GM12878 (cell line): ENCODE measurements at regions not wholly inside any gene's neighbourhood (a gene's known extent, or its start where the extent isn't known, plus 50 kb on each side); places are given as distances from the start of the nearest gene placed in this dataset.

Source experiments
- ATAC-seq: fragments of 200-7000 bp; cut with Tn5 transposase; 3 replicates; pipeline ENCODE4 v1.9.1; 2020; ENCODE audit warnings: mild to moderate bottlenecking, moderate library complexity
- BruUV-seq: library from RNA; stranded (reverse); fragments of 400-500 nt; replicated peaks from 2 replicates; lab custom pipeline; 2021; lab: Mats Ljungman, UMichigan
- CTCF ChIA-PET: fragments of 300-600 bp; sonication (Branson Sonifier 250); formaldehyde crosslinking; extraction: SDS; loops from one replicate; lab custom pipeline; 2021; ENCODE audit warnings: inconsistent platforms; lab: Yijun Ruan, JAX
- POLR2A ChIA-PET: fragments of 350-600 bp; formaldehyde crosslinking; extraction: SDS; loops from one replicate; lab custom pipeline; 2021; ENCODE audit warnings: inconsistent platforms; lab: Charles Lee
- RAD21 ChIA-PET: fragments of 300-600 bp; sonication (Branson Sonifier 250); formaldehyde crosslinking; loops from one replicate; lab custom pipeline; 2023; ENCODE audit warnings: antibody characterized with exemption; ENCODE audit not compliant: unreplicated experiment; lab: Charles Lee
- SMC1A ChIA-PET: fragments of 300-600 bp; sonication (Branson Sonifier 250); formaldehyde crosslinking; loops from one replicate; lab custom pipeline; 2023; ENCODE audit not compliant: unreplicated experiment, uncharacterized antibody; lab: Charles Lee
- DNase-seq: peaks from one replicate; pipeline ENCODE4 v3.0.0-alpha.2; 2011; ENCODE audit warnings: low read depth, low spot score
- FAIRE-seq: peaks from 3 replicates; lab custom pipeline; 2011; peaks lifted over from hg19 to GRCh38; lab: Jason Lieb, UNC
- H2AFZ ChIP-seq: 2 replicates; pipeline ENCODE4 v1.6.0; 2011; ENCODE audit warnings: low read depth, low read length, control low read depth; ENCODE audit not compliant: control insufficient read depth
- H3K27ac ChIP-seq: 2 replicates; pipeline ENCODE4 v1.5.1; 2011; ENCODE audit warnings: control low read depth; ENCODE audit not compliant: control insufficient read depth, insufficient read depth
- H3K27me3 ChIP-seq, 2 experiments: replicated peaks in 1 of 2; 2 replicates each; pipeline versions ENCODE4 v1.6.0 to v1.6.1; 2011; ENCODE audit warnings: low read length in 1 of 2; ENCODE audit not compliant: control insufficient read depth in 2 of 2, insufficient read depth in 2 of 2
- H3K36me3 ChIP-seq, 2 experiments: 2 replicates each; pipeline ENCODE4 v1.5.1; 2011; ENCODE audit warnings: low read length in 1 of 2; ENCODE audit not compliant: control insufficient read depth in 2 of 2, insufficient read depth in 2 of 2
- H3K4me1 ChIP-seq: 2 replicates; pipeline ENCODE4 v1.6.1; 2011; ENCODE audit warnings: mild to moderate bottlenecking, low read length, moderate library complexity, mixed read lengths; ENCODE audit not compliant: control insufficient read depth, insufficient read depth
- H3K4me2 ChIP-seq: 2 replicates; pipeline ENCODE4 v1.6.0; 2011; ENCODE audit warnings: control low read depth; ENCODE audit not compliant: control insufficient read depth, insufficient read depth
- H3K4me3 ChIP-seq: fragments of 200-600 bp; sonication (generic); 2 replicates; pipeline ENCODE4 v1.5.1; 2016
- H3K79me2 ChIP-seq: 2 replicates; pipeline ENCODE4 v1.6.0; 2011; ENCODE audit warnings: low read length; ENCODE audit not compliant: control insufficient read depth, insufficient read depth
- H3K9ac ChIP-seq: 2 replicates; pipeline ENCODE4 v1.8.0; 2011; ENCODE audit warnings: low read length, control low read depth, mixed read lengths; ENCODE audit not compliant: control insufficient read depth, insufficient read depth
- H3K9me3 ChIP-seq: replicated peaks from 3 replicates; pipeline ENCODE4 v1.5.1; 2011; ENCODE audit warnings: mild to moderate bottlenecking, low read length; ENCODE audit not compliant: control insufficient read depth, insufficient read depth
- H4K20me1 ChIP-seq: 2 replicates; pipeline ENCODE4 v1.6.0; 2011; ENCODE audit not compliant: control insufficient read depth, insufficient read depth
- BCL11A ChIP-seq: IDR thresholded peaks from 2 replicates; pipeline ENCODE4 v1.6.1; 2011; ENCODE audit warnings: low read depth, low read length
- MTA3 ChIP-seq: IDR thresholded peaks from 2 replicates; pipeline ENCODE4 v1.6.1; 2012; ENCODE audit warnings: low read length, inconsistent platforms, borderline replicate concordance
- MXI1 ChIP-seq: fragments of 150-350 bp; IDR thresholded peaks from 2 replicates; pipeline ENCODE4 v1.6.1; 2011; ENCODE audit warnings: low read depth, mild to moderate bottlenecking, inconsistent platforms, low read length, improper control_type of control experiment
- MYC ChIP-seq: IDR thresholded peaks from 2 replicates; pipeline ENCODE4 v1.6.1; 2011; ENCODE audit warnings: mild to moderate bottlenecking, low read length, moderate library complexity, inconsistent platforms; ENCODE audit not compliant: insufficient read depth, insufficient replicate concordance, insufficient read length, severe bottlenecking
- NBN ChIP-seq: fragments of 450-650 bp; IDR thresholded peaks from 2 replicates; pipeline ENCODE4 v1.6.1; 2016
- PAX5 ChIP-seq: IDR thresholded peaks from 2 replicates; pipeline ENCODE4 v1.6.1; 2011; ENCODE audit warnings: low read depth, low read length, borderline replicate concordance
- POLR2A ChIP-seq: IDR thresholded peaks from 2 replicates; pipeline ENCODE4 v1.6.1; 2011; ENCODE audit warnings: low read depth, mild to moderate bottlenecking, low read length
- SIN3A ChIP-seq: IDR thresholded peaks from 2 replicates; pipeline ENCODE4 v1.6.1; 2012; ENCODE audit warnings: low read depth, low read length, improper control_type of control experiment
- SMARCA5 ChIP-seq: fragments of 450-650 bp; IDR thresholded peaks from 2 replicates; pipeline ENCODE4 v1.6.1; 2017; ENCODE audit warnings: mild to moderate bottlenecking
- TBL1XR1 ChIP-seq: IDR thresholded peaks from 2 replicates; pipeline ENCODE4 v1.6.1; 2012; ENCODE audit warnings: low read depth, low read length, improper control_type of control experiment
- ZNF217 ChIP-seq: fragments of 450-650 bp; IDR thresholded peaks from 2 replicates; pipeline ENCODE4 v1.6.1; 2017; ENCODE audit warnings: antibody characterized with exemption, mild to moderate bottlenecking
- ZNF384 ChIP-seq: IDR thresholded peaks from 2 replicates; pipeline ENCODE4 v1.6.1; 2012; ENCODE audit warnings: low read depth, mild to moderate bottlenecking, low read length, improper control_type of control experiment, borderline replicate concordance
- WGBS: methylation state at CpG from one replicate; pipeline ENCODE4 v1.1.6; 2016; ENCODE audit warnings: low lambda C conversion rate; ENCODE audit not compliant: insufficient replicate concordance, insufficient coverage; ENCODE audit errors: missing lambda C conversion rate; 5-methylcytosine and 5-hydroxymethylcytosine counted together
- in situ Hi-C: fragments of 300-500 bp; cut with MboI; formaldehyde crosslinking; loops from 9 replicates; pipeline ENCODE4 v1.14.3; 2018; ENCODE audit warnings: mixed read lengths
- intact Hi-C: fragments of 100-400 bp; cut with micrococcal nuclease; formaldehyde crosslinking; loops from one replicate; pipeline ENCODE4 v1.14.2; 2022; ENCODE audit not compliant: unreplicated experiment
- TF ChIP-seq, protein P1 (sequence below): fragments of 450-650 bp; IDR thresholded peaks from 2 replicates; pipeline ENCODE4 v1.6.1; 2016; ENCODE audit warnings: mild to moderate bottlenecking
- TF ChIP-seq, protein P2 (sequence below): fragments of 450-650 bp; IDR thresholded peaks from 2 replicates; pipeline ENCODE4 v1.6.1; 2017; ENCODE audit warnings: mild to moderate bottlenecking, moderate library complexity
- TF ChIP-seq, protein P3 (sequence below): fragments of 450-650 bp; formaldehyde crosslinking; IDR thresholded peaks from 2 replicates; pipeline ENCODE4 v1.4.0; 2020; ENCODE audit warnings: mild to moderate bottlenecking, moderate library complexity
- TF ChIP-seq, protein P4 (sequence below): IDR thresholded peaks from 2 replicates; pipeline ENCODE4 v1.6.1; 2011; ENCODE audit warnings: borderline replicate concordance, low read depth, mild to moderate bottlenecking, moderate library complexity, mixed read lengths, low read length; ENCODE audit not compliant: insufficient read depth; ENCODE audit errors: extremely low read length

DNA sequence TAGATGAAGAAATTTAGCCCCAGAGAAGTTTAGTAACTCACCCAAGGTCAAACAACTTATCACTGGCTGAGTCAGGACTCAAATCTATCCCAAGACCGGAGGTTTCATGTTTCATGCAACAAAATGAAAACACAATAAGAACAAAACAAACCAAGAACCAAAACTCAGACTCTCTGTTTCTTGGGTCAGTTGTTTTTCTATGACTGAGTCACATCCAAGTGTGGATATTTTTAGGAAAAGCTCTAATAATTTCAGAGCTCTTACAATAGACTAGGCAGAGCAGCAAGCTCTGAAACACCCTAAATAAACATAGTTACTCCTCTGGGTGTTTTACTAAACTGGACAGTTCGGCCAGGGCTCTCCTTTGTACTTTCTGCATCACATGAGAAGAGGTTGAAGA is 87.6 kb upstream of the PRB2 start:
- BruUV-seq: no TSS peak
- no peak overlapping the region for H2AFZ ChIP-seq
- TF ChIP-seq PAX5 (no peak), POLR2A (no peak), SIN3A (no peak), MYC (no peak), MXI1 (no peak), SMARCA5 (no peak), MTA3 (no peak), BCL11A (no peak), ZNF217 (no peak), NBN (no peak), TBL1XR1 (no peak), ZNF384 (no peak)
- TF ChIP-seq, protein P1, sequence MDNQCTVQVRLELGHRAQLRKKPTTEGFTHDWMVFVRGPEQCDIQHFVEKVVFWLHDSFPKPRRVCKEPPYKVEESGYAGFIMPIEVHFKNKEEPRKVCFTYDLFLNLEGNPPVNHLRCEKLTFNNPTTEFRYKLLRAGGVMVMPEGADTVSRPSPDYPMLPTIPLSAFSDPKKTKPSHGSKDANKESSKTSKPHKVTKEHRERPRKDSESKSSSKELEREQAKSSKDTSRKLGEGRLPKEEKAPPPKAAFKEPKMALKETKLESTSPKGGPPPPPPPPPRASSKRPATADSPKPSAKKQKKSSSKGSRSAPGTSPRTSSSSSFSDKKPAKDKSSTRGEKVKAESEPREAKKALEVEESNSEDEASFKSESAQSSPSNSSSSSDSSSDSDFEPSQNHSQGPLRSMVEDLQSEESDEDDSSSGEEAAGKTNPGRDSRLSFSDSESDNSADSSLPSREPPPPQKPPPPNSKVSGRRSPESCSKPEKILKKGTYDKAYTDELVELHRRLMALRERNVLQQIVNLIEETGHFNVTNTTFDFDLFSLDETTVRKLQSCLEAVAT: no peak
- TF ChIP-seq, protein P2, sequence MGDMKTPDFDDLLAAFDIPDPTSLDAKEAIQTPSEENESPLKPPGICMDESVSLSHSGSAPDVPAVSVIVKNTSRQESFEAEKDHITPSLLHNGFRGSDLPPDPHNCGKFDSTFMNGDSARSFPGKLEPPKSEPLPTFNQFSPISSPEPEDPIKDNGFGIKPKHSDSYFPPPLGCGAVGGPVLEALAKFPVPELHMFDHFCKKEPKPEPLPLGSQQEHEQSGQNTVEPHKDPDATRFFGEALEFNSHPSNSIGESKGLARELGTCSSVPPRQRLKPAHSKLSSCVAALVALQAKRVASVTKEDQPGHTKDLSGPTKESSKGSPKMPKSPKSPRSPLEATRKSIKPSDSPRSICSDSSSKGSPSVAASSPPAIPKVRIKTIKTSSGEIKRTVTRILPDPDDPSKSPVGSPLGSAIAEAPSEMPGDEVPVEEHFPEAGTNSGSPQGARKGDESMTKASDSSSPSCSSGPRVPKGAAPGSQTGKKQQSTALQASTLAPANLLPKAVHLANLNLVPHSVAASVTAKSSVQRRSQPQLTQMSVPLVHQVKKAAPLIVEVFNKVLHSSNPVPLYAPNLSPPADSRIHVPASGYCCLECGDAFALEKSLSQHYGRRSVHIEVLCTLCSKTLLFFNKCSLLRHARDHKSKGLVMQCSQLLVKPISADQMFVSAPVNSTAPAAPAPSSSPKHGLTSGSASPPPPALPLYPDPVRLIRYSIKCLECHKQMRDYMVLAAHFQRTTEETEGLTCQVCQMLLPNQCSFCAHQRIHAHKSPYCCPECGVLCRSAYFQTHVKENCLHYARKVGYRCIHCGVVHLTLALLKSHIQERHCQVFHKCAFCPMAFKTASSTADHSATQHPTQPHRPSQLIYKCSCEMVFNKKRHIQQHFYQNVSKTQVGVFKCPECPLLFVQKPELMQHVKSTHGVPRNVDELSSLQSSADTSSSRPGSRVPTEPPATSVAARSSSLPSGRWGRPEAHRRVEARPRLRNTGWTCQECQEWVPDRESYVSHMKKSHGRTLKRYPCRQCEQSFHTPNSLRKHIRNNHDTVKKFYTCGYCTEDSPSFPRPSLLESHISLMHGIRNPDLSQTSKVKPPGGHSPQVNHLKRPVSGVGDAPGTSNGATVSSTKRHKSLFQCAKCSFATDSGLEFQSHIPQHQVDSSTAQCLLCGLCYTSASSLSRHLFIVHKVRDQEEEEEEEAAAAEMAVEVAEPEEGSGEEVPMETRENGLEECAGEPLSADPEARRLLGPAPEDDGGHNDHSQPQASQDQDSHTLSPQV: no peak
- TF ChIP-seq, protein P3, sequence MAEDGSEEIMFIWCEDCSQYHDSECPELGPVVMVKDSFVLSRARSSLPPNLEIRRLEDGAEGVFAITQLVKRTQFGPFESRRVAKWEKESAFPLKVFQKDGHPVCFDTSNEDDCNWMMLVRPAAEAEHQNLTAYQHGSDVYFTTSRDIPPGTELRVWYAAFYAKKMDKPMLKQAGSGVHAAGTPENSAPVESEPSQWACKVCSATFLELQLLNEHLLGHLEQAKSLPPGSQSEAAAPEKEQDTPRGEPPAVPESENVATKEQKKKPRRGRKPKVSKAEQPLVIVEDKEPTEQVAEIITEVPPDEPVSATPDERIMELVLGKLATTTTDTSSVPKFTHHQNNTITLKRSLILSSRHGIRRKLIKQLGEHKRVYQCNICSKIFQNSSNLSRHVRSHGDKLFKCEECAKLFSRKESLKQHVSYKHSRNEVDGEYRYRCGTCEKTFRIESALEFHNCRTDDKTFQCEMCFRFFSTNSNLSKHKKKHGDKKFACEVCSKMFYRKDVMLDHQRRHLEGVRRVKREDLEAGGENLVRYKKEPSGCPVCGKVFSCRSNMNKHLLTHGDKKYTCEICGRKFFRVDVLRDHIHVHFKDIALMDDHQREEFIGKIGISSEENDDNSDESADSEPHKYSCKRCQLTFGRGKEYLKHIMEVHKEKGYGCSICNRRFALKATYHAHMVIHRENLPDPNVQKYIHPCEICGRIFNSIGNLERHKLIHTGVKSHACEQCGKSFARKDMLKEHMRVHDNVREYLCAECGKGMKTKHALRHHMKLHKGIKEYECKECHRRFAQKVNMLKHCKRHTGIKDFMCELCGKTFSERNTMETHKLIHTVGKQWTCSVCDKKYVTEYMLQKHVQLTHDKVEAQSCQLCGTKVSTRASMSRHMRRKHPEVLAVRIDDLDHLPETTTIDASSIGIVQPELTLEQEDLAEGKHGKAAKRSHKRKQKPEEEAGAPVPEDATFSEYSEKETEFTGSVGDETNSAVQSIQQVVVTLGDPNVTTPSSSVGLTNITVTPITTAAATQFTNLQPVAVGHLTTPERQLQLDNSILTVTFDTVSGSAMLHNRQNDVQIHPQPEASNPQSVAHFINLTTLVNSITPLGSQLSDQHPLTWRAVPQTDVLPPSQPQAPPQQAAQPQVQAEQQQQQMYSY: no peak
- TF ChIP-seq, protein P4, sequence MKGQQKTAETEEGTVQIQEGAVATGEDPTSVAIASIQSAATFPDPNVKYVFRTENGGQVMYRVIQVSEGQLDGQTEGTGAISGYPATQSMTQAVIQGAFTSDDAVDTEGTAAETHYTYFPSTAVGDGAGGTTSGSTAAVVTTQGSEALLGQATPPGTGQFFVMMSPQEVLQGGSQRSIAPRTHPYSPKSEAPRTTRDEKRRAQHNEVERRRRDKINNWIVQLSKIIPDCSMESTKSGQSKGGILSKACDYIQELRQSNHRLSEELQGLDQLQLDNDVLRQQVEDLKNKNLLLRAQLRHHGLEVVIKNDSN: no peak

More for the DNA sequence above, 87.6 kb upstream of the PRB2 start:
- intact Hi-C loops (no loop called here), in situ Hi-C loops (no loop called here)
- no peak for ATAC-seq
- FAIRE-seq: no peak
- no peaks in the 10 kb centered on the region; a peak in 1 of 4 replicates for H3K27me3 ChIP-seq
- H3K4me1 ChIP-seq: no peaks in the 10 kb centered on the region
- 0% methylated on average over 2 of the region's 2 CpGs for WGBS
- no peaks in the 10 kb centered on the region for H4K20me1 ChIP-seq
- SMC1A ChIA-PET: interaction anchor here (0.6 to 1.6 kb wide), 4 partner anchors 21 to 750 kb away, joined by 3 read pairs; no protein-coding TSS in a partner anchor
- CTCF ChIA-PET: interaction anchor here (1.0 to 7.4 kb wide), 4 partner anchors 24 to 263 kb away, joined by 3 to 133 read pairs (median 4); no protein-coding TSS in a partner anchor
- no peak for DNase-seq
- no peaks in the 10 kb centered on the region for H3K36me3 ChIP-seq
- H3K4me3 ChIP-seq: no peak overlapping the region
- H3K9ac ChIP-seq: no peak overlapping the region
- H3K9me3 ChIP-seq: no peaks in the 10 kb centered on the region
- RAD21 ChIA-PET: no interaction called here
- H3K4me2 ChIP-seq: no peak overlapping the region
- H3K79me2 ChIP-seq: no peaks in the 10 kb centered on the region
- POLR2A ChIA-PET: no interaction called here
- no peak overlapping the region for H3K27ac ChIP-seq
